ENCODE measurements at regions not wholly inside any gene's neighbourhood (a gene's known extent, or its start where the extent isn't known, plus 50 kb on each side); places are given as distances from the start of the nearest gene placed in this dataset.

DNA sequence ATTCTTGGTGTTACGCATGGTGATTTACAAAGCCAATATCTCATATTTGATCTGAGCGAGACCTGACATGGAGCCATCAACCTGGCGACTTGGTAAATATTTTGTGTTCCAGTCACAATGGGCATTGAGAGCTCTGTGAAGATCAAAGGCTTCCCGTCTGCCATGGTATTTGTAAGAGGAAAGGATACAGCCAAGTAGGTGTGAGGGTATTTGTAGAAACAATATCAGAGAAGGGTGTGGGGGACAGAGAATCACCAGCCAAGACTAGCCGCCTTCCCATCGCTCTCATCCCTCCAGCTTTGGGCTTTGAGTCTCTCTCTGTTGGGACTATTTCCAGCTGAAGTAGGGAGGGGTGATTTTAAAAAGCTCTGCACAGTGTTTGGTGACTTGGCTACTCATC is 173.4 kb upstream of the BDNF start:
- TF ChIP-seq, protein P1, sequence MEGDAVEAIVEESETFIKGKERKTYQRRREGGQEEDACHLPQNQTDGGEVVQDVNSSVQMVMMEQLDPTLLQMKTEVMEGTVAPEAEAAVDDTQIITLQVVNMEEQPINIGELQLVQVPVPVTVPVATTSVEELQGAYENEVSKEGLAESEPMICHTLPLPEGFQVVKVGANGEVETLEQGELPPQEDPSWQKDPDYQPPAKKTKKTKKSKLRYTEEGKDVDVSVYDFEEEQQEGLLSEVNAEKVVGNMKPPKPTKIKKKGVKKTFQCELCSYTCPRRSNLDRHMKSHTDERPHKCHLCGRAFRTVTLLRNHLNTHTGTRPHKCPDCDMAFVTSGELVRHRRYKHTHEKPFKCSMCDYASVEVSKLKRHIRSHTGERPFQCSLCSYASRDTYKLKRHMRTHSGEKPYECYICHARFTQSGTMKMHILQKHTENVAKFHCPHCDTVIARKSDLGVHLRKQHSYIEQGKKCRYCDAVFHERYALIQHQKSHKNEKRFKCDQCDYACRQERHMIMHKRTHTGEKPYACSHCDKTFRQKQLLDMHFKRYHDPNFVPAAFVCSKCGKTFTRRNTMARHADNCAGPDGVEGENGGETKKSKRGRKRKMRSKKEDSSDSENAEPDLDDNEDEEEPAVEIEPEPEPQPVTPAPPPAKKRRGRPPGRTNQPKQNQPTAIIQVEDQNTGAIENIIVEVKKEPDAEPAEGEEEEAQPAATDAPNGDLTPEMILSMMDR (IDR thresholded peaks at IDR 0.05), result no peak
- TF ChIP-seq POLR2A (IDR thresholded peaks at IDR 0.05), result no peak

All from Peyer's patch (tissue), 4 donors.